ENCODE measurements at regions not wholly inside any gene's neighbourhood (a gene's known extent, or its start where the extent isn't known, plus 50 kb on each side); places are given as distances from the start of the nearest gene placed in this dataset.

GRCh38 chr6:16078064-16078463 is 50.8 kb upstream of the MYLIP start:
- DNase-seq, result no peak

DNA sequence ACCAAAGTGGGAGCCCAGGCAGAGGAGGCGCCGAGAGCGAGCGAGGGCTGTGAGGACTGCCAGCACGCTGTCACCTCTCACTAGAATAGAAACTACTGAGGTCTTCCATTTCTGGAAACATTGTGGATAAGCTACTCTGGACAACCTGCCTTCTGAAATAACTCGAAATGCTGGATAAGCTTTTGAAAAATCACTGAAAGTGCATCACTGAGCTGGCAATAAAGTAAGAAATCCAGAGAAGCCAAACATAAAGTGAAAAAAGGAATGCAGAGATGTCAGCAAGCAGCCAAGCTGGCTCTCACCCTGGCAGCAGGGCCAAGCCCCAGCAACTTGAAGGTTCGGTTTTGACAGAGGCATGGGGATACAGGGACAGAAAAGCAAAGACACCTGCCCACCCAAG is 59.2 kb upstream of the MYLIP start:
- DNase-seq, result no peak

DNA sequence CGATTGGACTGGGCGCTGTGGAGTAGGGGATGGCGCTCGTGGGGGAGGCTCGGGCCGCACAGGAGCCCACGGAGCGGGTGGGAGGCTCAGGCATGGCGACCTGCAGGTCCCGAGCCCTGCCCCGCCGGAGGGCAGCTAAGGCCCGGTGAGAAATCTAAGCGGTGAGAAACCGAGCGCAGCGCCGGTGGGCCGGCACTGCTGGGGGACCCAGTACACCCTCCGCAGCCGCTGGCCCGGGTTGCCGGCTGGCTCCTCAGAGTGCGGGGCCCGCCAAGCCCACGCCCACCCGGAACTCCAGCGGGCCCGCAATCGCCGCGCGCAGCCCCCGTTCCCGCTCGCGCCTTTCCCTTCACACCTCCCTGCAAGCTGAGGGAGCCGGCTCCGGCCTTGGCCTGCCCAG is 59.7 kb upstream of the MYLIP start:
- no peak for DNase-seq

DNA sequence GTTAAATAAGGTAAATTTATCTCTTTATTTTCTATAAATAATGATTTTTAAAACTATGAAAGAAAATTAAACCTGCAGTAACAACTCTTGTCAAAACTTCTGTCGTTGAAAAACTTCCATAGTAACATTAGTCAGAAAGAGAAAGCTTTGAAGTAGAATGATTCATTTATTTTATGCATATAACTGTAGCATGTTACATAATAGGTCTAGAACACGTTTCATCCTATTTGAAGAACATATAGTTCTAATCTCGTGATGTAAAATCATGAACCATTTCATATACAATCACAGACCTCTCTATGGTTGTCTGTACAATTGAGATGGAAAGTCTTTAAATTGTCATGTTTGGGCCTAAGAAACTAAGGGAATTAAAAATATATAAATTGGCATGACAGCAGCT is 61.3 kb upstream of the MYLIP start:
- DNase-seq, result no peak

GRCh38 chr6:16064671-16065072 is 64.2 kb upstream of the MYLIP start:
- DNase-seq, result no peak

- no peak for DNase-seq
These were observed 65.3 kb upstream of the MYLIP start for GRCh38 chr6:16063580-16063979.

DNA sequence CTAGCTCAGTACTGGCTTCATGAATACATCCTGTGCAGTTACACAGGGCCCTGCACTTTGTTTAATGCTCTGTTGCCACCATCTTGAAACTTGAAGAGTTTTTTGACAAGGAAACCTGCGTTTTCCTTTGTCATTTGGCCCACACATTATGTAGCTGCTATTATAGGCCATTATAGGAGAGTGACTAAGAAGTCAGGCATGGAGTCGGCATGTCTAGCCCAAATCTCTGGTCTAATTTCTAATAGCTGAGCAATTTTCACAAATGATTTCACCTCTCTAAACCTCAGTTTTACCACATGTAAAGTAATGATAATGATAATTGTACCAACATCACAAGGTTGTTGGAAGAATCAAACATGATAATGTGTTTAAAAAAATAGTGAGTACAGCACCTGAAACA is 67.1 kb upstream of the MYLIP start:
- DNase-seq, result no peak

GRCh38 chr6:16060039-16060438 is 68.8 kb upstream of the MYLIP start:
- DNase-seq, result no peak

DNA sequence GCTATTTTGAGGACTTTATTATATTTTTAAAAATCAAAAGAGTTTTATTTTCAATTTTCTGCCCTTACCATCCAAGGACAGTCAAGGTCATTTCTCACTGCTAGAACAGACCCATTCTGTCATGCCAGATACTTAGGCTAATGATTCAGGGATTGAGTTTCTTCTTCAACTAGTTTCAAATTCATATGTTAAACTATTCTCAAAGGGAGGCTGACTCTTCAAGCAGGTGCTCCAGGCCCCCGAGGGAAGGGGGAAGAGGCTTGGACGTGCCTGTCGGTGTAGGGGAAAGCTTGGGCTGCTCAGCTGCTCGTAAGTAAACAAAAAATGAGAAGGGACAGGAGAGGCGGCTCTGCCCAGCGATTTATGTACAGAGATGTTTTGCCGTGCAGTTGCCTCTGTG is 69.4 kb upstream of the MYLIP start:
- DNase-seq, result no peak

DNA sequence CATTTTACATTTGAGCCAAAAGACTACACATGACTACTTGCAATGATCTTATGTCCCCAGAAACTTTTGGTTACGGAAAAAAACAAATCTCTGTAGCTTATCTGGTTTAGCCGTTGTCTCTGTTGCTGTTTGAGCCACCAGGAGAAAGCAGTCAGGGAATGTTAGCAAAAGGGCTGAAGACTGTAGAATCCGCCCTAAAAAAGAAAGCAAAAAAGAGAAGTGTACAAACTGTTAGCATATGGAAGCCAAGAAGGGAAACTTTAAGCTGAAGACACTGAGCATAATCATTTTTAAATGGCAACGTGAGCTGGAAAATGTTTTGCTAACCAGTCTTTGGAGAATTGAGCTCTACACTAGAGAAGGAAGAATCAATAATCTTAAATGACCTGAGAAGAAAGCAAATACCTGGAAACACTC is 69.9 kb upstream of the MYLIP start:
- DNase-seq, result no peak

- DNase-seq, result no peak
These were observed 70.5 kb upstream of the MYLIP start for GRCh38 chr6:16058201-16058928.

DNA sequence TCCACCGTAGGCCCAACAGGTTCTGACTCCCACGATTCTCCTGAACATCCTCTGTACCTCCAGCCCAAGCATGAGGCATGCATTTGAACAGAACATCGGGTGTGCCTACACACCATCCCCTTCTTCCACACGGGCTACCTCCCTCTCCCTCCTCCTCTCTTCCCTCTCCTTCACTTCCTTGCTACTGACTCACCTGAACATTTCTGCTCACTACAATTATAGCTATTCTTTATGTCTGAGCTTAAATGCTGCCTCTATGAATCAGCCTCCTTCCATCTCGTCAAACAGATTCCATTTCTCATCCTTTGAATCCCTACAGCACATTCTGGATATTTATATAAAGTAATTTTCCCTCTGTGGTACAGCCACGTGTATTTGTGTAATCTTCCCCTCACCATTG is 71.4 kb upstream of the MYLIP start:
- no peak for DNase-seq

GRCh38 chr6:16056263-16056870 is 72.5 kb upstream of the MYLIP start:
- DNase-seq, result no peak

DNA sequence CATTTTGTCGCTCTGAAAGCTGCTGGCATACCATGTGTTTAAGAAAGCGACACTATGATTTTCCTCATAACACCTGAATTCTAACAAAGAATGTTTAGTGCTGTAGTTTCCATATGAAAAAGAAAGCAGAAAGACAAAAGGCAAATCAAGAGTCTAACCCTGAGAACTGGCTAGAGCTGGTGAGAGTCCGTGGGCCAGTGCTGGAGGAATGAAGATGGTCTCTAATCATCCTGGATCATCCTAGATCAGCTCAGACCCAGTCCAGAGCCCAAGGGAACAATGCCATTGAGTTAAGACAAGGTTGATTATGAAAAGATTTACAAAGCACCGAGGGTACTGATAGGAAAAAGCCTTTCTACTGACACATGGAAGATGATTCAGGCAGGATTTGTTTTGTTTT is 73.0 kb upstream of the MYLIP start:
- no peak for DNase-seq

GRCh38 chr6:16049168-16049567 is 79.7 kb upstream of the MYLIP start:
- DNase-seq, result no peak

GRCh38 chr6:16048221-16048620 is 80.7 kb upstream of the MYLIP start:
- no peak for DNase-seq

DNA sequence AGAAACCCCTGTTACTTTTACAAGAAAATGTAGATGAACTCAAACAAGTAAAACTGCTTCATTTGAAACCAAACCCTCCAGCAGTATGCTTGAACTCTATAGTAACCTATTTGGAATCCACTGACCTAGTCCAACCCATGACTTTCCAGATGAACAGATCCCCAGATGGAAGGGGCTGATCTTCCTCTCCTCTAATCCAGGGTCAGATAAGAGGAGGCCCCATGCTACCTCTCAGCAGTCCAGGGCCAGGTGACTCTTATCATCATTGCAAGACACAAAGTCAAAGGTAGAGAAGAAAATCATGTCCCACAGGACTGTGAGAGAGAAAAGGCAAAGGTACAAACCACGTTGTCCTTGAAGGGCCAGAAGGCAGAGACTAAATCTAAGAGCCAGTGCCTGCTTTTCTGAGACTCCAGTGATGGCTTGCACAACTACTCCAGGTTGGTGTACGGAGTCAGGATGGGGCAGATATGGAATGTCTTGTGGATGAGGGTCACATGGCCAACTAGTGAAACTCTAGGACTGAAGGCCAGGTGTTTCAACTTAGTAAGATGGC is 81.4 kb upstream of the MYLIP start:
- no peak for DNase-seq

DNA sequence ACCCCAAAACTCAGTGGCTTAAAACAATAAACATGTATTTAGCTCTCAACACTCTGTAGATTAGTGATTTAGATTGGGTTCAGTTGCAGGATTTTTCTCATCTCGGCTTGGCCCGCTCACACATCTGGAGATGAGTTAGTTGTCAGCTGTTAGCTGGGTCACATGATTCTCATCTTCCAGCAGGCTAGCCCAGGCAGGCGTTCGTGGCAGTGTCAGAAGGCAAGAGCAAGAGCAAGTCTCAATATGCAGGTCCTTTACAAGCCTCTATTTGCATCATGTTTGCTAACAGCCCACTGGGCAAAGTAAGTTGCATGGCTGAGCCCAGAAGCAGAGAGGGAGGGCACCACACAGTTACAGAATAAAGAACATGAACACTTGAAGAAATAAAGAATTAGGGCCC is 83.6 kb upstream of the MYLIP start:
- DNase-seq, result no peak

DNA sequence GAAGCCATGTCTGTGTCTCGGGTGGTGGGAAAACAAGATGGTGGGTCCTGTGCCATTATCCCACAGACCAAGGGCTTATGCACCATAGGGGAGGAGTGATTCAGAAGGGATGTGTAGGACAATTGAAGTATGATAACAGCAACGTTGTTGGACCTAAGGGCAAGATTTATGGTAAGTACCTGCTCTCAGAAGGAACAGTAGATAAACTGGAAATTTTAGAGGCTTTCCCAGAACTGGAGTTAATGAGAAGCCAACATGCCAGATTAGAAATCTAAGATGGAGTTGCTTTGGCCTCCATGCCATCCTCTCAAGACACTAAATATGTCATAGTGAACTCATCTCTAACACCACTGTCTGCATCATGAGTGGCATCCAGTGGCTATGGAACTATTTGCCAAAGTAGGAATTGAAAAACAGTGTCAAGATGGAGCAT is 84.7 kb upstream of the MYLIP start:
- no peak for DNase-seq

- no peak for DNase-seq
These were observed 85.4 kb upstream of the MYLIP start for GRCh38 chr6:16043171-16044135.

DNA sequence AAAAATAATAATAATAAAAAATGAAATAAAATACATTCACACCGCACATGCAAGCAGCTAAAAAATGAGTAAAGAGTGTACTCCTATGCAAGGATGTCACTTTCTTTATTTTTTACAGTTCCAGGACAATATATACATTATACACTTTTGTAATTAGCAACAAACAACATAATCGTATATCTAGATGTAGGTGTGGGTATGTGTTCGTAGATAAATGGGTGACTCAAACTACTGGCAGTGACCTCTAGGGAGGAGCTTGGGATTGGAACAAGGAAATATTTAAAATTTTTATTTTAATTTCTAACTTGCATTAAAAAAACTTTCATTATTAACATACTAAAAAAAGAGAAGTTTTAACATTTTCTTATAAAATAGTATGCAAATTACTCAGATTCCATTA is 86.1 kb upstream of the MYLIP start:
- DNase-seq, result no peak

- no peak for DNase-seq
These were observed 87.6 kb upstream of the MYLIP start for GRCh38 chr6:16041327-16041726.

GRCh38 chr6:16040628-16040974 is 88.3 kb upstream of the MYLIP start:
- no peak for DNase-seq
